Activated CD4-positive, alpha-beta T cell treated with anti-CD3 and anti-CD28 coated beads, Interleukin-2, amount 50 U/mL, for 24 hours (primary cell): ENCODE measurements at regions not wholly inside any gene's neighbourhood (a gene's known extent, or its start where the extent isn't known, plus 50 kb on each side); places are given as distances from the start of the nearest gene placed in this dataset.
"Not testable (repeated sequence)": the region's sequence is repeated elsewhere in the genome, so short reads cannot be mapped to it uniquely, and the experiment has no call there.

ENCODE experiments used
- DNase-seq, 2 donors: peaks; one replicate each; pipeline ENCODE4 v3.0.0-alpha.2; 2020; ENCODE audit warnings: low read depth in 1 of 2, low spot score in 1 of 2

DNA sequence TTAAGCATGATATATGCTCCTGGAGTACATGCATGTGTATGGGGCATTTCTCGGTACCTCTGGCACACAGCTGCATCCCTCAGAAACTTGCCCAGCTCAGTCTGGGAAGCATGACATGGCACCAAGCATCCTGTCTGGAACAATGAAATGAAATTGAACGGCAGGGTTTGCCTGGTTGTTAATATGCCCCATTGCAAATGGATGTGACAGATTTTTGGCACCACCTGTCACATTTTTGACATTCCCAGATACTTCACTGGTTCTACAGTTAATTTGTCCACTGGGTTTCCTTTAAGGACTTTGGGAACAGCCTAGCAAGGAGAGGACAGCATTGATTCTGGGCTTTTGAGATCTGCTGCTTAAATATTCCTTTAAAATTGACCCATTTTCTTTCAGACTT lies 305.8 kb downstream of the TSN start:
- no peak for DNase-seq

DNA sequence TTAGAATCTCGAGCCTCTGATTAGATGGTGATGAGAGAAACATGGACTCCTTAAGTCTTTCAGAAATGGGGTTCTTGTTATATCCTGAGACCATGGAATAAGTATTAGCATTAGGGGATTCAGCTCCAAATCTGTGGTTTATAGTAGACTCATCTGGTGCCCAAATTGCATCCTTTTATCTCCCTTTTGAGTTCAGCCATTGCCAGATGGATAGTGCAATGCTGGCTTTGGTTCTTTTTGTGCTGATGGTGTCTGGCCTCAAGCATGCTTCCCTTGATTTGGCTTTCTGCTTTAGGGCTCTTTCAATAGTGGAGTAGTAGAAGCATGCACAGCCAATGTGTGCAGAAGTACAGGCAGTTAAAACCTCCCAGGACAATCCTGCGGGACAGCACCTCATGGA lies 306.4 kb downstream of the TSN start:
- DNase-seq, result no peak

DNA sequence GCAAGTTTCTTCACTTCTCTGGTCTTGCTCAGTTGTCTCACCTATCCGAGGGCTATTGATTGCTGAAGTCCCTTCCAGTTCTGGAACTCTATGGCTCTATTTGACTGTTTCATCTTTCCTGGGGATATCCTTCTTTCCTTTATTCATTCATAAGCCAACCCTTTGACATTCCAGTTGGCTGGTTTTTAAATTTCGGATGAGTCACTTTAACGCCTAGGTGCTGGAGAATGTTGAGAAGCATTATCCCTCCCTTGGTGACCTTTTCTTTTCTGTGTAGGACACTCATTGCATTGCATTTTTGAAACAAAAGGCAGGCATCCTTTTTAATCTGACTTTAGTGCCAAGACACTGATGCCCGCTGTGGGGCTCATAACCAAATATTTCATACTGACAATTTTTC lies 307.1 kb downstream of the TSN start:
- no peak for DNase-seq

DNA sequence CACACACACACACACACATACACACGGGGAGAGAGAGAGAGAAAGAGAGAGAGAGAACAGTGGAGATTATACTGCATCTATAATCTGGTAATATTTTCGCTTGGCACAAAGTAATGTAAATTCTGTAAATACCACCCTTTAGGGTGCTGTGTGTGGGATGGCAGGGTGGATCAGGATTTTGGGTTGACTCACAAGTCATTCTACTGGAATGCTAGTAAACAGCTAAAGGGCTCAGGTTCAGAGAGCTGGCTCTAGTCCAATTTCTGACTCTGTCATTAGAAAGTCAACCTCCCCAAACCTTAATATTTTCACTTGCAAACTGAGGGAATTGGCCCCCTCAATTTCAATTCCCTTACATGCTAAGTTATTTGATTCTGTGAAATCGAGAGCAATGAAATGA lies 308.3 kb downstream of the TSN start:
- no peak for DNase-seq

DNA sequence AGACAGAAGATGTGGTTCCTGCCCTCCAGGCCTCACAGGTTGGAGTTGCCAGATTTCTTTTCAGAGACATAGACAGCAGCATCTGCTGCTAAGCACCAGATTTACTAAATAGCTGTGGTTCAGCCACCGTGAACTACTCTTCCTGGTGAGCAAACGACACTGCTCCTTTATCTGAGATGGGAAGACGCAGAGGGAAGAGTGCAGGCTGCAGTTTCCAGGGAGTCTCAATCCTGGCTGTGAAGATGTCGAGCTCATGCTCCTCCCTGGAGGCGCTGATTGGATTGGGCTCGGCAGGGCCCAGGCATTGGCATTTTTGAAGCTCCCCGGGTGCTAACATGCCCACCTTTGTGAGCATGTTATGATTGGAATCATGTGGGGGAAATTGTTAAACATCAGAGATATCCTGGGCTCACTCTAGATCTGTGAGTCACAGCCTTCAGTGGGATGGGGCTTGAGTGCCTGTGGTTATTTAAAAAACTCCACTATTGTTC lies 314.8 kb downstream of the TSN start:
- no peak for DNase-seq

DNA sequence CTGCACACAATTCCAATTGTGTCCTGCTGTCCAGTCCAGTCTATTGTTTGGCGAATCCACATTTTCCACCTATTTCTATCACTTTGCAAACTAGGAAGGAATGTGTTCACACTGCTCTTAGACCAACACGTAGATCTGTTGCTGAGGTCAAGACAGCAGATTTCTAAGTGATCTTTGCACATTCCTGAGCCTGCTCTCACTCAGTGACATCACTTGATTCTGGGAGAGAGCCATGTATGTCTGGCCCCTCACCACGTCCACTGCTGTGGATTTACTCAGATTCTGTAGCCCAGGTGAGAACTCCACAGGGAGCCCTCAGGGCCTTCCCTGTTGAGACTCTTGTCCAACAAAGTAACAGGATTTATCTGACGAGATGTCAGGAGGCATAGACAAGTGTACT lies 317.2 kb downstream of the TSN start:
- DNase-seq, result no peak

DNA sequence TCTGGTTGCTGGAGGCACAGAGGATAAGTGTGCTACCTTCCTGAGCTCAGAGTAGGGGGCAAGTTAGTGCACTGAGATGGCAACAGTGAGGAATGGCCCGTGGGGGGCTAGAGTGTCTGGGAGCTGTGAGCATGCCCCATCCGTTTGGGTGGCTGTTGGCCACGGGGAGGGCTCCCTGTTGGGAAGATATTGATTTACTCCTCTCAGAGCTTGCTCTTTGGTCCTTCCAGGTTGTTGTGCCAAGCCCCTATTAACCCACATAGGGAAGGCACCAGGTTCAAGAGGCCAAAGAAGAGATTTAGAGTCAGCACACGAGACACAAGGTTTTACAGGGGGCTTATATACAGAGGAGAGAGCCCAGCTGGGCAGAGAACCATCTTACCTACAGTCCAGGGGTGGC lies 318.8 kb downstream of the TSN start:
- DNase-seq, result no peak

DNA sequence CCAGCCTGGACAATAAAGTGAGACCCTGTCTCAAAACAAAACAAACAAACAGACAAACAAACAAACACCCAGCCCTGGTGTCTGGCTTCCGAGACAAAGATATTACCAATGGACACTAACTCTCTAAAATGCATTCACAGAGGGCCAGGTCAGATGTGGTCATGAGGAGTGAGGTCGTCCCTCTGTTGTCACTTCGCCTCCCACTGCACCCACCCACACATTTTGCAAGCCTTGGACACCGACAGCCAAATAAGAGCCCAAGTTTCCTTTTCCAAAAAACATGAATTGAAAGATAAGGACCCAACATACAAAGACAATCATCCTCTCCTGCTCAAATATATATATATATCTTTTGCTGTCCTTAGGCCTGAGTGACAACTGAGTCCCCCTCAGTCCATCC lies 319.9 kb downstream of the TSN start:
- no peak for DNase-seq

DNA sequence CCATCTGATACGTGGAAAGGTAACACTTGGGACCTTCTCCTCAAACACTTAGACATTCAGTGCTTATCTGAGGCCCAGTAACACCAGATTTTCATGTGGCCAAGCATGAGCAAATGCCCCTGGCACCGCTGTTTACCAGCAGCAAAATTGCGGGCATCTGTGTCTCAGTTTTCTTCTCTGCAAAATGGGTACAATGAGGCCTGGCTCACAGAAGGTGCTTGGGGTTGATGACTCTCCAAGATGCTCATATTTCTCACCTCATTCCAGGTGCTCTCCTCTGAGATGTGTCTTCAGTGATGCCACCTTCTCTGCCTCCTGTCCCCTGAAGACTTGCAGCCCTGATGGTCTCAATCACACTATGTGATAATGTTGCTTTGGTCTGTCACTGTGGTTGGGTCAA lies 321.7 kb downstream of the TSN start:
- DNase-seq, result no peak

DNA sequence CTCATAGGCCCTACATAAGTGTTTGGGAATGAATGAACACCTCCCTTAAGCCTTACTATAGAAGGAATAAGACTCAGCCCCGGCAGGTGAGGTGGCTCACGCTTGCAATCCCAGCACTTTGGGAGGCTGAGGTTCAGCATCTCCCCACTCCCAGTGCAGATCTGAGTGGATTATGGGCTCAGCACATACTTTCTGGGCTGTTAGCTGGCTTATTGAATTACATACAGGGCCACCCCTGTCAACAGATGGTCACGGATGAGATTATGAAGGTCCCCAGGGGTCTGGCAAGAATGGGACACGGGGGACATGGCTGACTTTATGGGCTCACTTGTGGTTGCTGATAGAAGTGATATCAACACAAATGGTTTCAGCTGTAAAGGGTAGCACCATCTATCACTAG lies 322.3 kb downstream of the TSN start:
- DNase-seq, result no peak

DNA sequence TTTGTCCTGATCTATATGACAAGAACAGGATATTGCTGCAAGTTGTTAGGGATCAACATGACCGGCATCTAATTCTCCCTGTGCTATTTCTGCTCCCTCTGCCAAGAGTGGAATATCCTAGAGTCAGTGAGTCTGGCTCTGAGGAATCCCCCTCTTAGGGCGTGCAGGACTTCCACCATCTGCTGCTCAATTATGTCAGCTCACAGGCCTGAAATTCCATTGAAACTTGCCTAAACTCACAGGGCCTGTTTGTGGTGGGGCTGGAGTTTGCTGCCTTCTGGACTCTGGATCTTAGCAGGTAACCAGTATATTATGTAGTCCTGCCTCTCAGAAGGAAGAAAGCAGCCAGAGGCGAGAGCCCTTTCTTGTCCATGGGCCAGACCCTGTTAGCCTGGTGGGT lies 323.0 kb downstream of the TSN start:
- DNase-seq, result no peak

DNA sequence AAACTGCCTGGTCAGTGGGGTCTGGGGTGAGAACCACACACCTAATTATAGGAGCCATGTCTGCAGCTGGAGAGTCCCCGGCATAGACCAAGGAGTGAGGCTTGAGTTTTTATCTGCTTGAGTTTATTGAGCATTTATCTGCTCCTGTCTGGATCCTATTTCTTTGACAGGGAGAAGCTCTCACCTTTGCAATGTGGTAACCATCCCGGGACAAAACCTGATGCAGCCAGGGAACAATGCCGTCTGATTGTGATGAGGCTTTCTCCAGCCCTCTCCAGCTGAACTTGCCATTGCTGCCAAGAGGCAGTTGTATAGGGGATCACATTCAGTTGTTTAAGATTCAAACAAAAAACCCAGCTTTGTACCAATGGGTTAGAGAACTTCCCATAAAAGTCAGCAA lies 324.4 kb downstream of the TSN start:
- no peak for DNase-seq

DNA sequence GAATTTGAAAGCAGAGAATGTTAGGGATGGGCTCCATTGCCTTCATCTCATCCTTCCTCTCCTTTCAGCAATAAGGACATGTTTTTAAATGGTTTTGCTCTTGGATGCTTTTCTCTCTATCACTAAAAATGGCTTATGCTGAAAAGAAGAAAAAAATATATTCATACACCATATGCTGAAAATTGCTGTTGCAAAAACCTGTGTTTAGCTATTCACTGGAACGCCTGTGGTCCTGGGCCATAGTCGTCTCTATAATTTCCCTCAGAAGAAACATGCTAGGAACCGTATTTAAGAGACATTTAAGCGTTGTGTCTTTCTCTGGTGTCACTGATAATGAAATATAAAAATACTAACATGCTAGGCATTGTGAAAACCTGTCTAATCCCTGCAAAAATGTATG lies 324.9 kb downstream of the TSN start:
- DNase-seq, result no peak

DNA sequence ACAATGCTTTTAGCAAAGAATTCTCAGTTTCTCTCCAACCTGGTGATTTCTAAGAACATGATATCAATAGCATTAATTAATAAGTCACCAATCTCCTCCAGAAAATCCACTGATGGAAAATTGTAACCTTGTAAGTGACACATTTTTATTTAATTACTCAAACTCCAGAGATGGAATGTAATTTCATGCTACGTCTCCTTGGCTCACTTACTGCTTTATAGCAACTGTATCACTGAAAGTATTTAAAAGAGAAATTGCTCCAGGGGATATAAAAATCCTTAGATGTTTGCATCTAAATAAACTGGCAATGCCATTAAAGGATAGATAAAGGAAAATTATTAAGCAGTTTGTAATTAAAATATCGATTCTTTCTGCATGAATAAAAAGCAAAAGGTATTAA lies 325.4 kb downstream of the TSN start:
- DNase-seq, result no peak

DNA sequence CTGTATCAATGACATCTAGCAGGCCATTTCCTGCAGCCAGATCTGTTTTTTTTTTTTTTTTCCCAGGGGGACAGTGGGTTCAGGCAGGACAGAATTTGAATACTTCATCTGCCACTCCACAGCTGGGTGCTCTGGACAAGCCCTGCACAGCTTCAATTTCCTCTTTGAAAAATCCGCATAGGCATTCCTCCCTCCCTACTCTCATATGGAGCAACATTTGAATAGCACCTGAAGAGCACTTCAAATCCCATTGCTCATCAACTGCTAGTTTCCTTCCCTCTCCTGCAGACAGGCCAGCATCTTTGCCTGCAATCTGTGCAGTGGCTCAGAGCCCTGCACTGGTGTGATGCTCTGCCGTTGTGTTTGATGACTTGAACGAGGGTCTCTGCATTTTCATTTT lies 326.3 kb downstream of the TSN start:
- no peak for DNase-seq

DNA sequence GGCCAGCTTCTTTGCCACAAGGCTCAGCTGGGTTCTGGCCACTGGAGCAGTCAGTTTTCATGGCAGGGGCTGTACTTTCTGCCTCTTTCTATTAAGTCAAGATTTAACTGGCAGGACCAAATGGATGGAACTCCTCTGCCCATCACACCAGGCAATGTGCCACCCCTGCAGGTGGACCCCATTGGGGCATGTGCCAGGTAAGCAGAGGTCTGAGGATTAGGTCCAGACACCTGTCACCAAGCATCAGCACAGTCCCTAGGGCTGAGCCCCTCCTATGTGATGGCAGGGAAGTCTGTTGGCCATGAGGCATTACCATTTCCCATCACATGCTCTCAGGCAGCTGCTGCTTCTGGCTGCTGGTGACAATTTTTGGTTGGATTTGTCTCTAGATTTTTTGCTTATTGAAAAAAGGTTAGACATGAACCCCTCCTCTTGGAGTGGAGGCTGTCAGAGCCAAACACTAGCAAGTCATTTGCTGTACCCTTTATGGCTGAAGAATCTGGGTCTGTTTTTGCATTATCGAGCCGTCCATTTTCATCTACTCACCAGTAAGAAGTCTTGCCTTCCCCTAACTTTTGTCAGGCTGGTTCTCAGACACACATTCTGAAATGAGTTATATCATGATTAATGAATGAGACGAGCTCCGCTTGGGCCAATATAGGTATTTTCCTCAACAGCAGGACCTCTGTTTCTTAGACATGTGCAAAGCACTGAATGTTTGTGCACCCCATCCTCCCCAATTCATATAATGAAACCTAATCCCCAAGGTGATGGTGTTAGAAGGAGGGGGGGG lies 328.0 kb downstream of the TSN start:
- DNase-seq, result no peak

DNA sequence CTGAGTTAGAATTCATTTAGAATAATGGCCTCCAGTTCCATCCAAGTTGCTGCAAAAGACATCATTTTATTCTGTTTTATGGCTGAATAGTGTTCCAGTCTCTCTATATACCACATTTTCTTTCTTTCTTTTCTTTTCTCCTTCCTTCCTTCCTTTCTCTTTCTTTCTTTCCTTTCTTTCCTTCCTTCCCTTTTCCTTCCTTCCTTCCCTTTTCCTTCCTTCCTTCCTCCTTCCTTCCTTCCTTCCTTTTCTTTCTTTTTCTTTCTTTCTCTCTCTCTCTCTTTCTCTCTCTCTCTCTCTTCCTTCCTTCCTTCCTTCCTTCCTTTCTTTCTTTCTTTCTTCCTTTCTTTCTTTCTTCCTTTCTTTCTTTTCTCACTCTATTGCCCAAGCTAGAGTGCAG lies 330.2 kb downstream of the TSN start:
- not testable (repeated sequence) for DNase-seq

DNA sequence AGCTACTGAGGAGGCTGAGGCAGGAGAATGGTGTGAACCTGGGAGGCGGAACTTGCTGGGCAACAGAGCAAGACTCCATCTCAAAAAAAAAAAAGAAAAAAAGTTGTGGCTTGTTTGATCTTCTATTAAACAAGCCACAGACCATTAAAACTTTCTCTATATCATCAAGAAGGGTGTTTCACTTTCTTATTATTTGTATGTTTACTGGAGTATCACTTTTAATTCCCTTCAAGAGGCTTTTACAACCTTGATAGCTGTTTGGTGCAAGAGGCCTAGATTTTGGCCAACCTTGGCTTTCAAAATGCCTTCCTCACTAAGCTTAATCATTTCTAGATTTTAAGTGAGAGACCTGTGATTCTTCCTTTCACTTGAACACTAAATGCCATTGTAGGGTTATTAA lies 339.1 kb downstream of the TSN start:
- DNase-seq, result no peak

DNA sequence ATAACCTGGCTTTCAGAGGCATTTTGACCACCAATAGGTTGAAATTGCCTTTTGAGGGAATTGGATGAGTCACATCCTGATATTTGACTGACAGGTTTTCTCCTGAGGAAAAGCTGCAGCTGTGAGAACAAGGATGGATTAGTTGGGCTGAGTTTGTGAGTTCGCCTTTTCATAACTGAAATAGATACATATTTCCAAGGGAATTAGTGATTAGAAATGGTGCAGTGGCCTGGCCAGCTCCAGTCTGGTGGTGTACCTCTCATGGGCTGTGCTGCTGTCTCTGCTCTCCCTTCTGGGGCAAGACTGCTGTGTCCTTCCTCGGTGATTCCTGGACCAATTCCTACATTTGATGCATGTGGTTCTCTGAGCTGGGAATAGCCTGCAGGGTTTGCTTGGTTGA lies 341.3 kb downstream of the TSN start:
- DNase-seq, result no peak

DNA sequence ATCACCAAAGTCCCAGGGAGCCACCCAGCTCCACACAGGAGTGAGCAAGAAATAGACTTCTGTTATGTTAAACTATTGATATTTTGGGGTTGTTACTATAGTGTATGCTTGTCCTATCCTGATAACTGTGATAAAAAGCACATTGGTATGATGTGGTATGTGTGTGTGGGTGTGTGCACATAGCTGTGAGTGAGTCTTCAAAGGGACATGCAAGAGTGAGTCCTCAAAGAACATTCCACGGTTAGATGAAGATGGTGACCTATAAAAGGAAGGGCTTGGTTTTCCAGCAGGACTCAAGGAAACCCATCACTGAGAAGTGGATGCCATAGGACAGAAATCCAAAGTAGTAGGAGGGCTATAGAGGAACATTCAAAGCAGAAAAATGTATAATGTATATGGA lies 342.9 kb downstream of the TSN start:
- DNase-seq, result no peak

DNA sequence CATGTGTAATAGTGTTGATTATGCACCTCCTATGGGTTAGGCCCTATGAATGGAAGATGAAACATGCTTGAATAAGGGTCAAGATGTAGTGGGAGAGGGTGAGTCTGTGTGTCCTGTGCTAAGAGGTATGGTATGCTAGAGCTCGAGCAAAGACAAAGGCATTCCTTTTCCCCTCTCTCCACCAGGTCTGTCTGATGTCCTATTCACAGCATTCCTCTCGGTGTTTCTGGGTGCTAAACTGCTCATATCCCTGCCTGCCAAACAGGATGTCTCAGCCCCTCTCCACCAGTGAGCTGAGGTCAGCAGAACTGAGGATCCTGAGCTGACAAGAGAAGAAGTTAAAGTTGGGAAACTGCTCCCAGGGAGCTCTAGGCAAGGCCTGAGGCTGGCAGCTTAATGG lies 344.9 kb downstream of the TSN start:
- no peak for DNase-seq

DNA sequence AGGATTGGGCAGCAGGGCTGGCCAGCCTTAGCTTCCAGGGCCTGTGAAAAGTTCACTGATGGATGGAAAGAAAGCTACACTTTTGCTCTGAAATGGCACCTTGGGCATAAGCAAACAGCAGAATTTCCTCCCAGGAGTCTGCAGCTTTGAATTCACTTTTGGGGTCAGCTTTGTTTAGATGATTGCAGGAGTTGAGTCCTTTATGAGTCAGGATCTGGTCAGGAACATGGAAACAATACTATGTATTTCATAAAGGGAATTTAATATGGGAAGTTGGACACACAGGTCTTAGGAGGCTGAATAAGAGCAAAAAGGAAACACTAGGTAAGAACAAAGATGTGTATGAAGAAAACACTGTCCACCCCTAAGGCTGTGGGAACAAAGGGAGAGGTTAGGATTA lies 345.3 kb downstream of the TSN start:
- DNase-seq, result no peak

DNA sequence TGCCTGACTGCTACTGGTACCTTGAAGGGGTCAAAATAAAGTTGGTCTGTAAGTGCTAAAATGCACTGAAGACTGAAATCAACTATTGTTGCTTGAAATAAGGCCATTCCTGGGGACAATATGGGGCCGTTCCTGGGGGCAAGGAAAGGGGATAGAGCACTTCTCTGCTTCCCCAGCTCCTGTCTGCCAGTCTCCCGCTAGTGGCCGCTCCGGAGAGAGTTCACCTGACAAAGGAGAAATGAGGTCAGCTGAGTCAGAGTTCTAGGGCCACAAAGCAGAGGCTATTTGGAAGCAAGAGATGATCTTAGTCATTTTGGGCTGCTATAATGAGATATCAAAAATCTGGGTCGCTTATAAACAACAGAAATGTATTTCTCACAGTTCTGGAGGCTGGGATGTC lies 345.9 kb downstream of the TSN start:
- DNase-seq, result no peak
